ENCODE measurements at regions not wholly inside any gene's neighbourhood (a gene's known extent, or its start where the extent isn't known, plus 50 kb on each side); places are given as distances from the start of the nearest gene placed in this dataset.

- H3K4me3 ChIP-seq (ENCODE audit: low read depth, low read length), result no peak overlapping the region
- TF ChIP-seq, protein P1, sequence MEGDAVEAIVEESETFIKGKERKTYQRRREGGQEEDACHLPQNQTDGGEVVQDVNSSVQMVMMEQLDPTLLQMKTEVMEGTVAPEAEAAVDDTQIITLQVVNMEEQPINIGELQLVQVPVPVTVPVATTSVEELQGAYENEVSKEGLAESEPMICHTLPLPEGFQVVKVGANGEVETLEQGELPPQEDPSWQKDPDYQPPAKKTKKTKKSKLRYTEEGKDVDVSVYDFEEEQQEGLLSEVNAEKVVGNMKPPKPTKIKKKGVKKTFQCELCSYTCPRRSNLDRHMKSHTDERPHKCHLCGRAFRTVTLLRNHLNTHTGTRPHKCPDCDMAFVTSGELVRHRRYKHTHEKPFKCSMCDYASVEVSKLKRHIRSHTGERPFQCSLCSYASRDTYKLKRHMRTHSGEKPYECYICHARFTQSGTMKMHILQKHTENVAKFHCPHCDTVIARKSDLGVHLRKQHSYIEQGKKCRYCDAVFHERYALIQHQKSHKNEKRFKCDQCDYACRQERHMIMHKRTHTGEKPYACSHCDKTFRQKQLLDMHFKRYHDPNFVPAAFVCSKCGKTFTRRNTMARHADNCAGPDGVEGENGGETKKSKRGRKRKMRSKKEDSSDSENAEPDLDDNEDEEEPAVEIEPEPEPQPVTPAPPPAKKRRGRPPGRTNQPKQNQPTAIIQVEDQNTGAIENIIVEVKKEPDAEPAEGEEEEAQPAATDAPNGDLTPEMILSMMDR (IDR thresholded peaks at IDR 0.05; ENCODE audit: insufficient read depth, low read length), result no peak
- DNase-seq (ENCODE audit: low read depth), result no peak
Measured at GRCh38 chr4:17280261-17281018, 231.4 kb downstream of the QDPR start.

DNA sequence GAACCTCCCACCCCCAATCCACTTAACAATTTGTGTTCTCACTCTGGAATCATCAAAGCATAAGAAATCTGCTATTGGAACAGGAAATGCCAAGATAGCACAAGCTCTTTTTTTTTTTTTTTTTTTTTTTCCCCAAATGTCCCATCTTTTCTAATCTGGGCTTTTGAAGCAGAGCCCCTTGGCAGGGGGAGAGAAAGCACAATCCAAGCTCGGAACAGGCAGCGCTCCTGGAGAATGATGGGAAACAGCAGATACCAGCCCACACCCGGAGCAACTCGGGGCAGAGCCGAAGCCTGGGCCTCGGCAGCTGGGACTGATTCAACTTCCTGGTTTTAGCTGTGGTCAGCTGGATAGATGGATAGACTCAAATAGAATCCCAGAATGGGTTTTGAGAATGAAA is 235.1 kb downstream of the QDPR start:
- TF ChIP-seq, protein P1 (IDR thresholded peaks at IDR 0.05; ENCODE audit: insufficient read depth, low read length), result no peak
- no peak overlapping the region for H3K4me3 ChIP-seq (ENCODE audit: low read depth, low read length)
- peak; percentile 71 for DNase-seq (ENCODE audit: low read depth)

- DNase-seq (ENCODE audit: low read depth), result no peak
- TF ChIP-seq, protein P1 (IDR thresholded peaks at IDR 0.05; ENCODE audit: insufficient read depth, low read length), result no peak
- no peak overlapping the region for H3K4me3 ChIP-seq (ENCODE audit: low read depth, low read length)
Measured at GRCh38 chr4:17275836-17276235, 236.1 kb downstream of the QDPR start.

GRCh38 chr4:17273047-17273446 is 238.8 kb downstream of the QDPR start:
- TF ChIP-seq, protein P1 (IDR thresholded peaks at IDR 0.05; ENCODE audit: insufficient read depth, low read length), result no peak
- peak; percentile 80 for DNase-seq (ENCODE audit: low read depth)
- H3K4me3 ChIP-seq (ENCODE audit: low read depth, low read length), result no peak overlapping the region

- TF ChIP-seq, protein P1 (IDR thresholded peaks at IDR 0.05; ENCODE audit: insufficient read depth, low read length), result no peak
- H3K4me3 ChIP-seq (ENCODE audit: low read depth, low read length), result no peak overlapping the region
- DNase-seq (ENCODE audit: low read depth), result peak; percentile 49
Measured at GRCh38 chr4:17272154-17272553, 239.7 kb downstream of the QDPR start.

DNA sequence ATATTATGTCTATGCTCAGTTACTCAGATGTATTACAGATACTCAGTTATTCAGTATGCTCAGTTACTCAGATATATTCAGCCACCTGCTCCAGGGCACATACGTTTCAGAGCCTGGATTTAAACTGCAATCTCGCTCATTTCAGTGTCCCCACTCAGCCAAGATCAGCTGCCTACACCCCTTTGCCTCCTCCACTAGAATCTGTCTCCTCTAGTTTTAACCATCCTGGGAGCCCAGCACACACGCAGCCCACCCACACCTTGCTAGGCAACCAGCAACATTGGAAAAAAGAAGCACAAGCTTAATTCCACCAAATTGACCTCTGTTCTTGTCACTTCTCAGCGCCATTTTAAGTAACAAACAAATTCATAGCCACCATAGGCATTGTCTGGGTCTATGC is 246.2 kb downstream of the QDPR start:
- no peak for DNase-seq (ENCODE audit: low read depth)

More for the DNA sequence above, 246.2 kb downstream of the QDPR start:
- TF ChIP-seq, protein P1 (IDR thresholded peaks at IDR 0.05; ENCODE audit: insufficient read depth, low read length), result no peak
- H3K4me3 ChIP-seq (ENCODE audit: low read depth, low read length), result no peak overlapping the region
